NCI-H748 treated with DMSO at 0.1 percent for 48 hours (cell line): ENCODE measurements at regions not wholly inside any gene's neighbourhood (a gene's known extent, or its start where the extent isn't known, plus 50 kb on each side); places are given as distances from the start of the nearest gene placed in this dataset.
"Not testable (repeated sequence)": the region's sequence is repeated elsewhere in the genome, so short reads cannot be mapped to it uniquely, and the experiment has no call there.

ENCODE experiments used
- DNase-seq: peaks from one replicate; lab custom pipeline; 2025; lab: John Stamatoyannopoulos, UW

- DNase-seq = no peak
These were observed 2750.6 kb downstream of the PCDH7 start for GRCh38 chr4:33470805-33471204.

- DNase-seq = no peak
These were observed 2757.5 kb downstream of the PCDH7 start for GRCh38 chr4:33477715-33478114.

GRCh38 chr4:33482773-33483172, 2761.5 kb downstream of the ARAP2 start:
- DNase-seq = no peak

GRCh38 chr4:33485111-33485510, 2759.2 kb downstream of the ARAP2 start:
- DNase-seq = no peak

GRCh38 chr4:33493231-33493630, 2751.1 kb downstream of the ARAP2 start:
- DNase-seq = no peak

DNA sequence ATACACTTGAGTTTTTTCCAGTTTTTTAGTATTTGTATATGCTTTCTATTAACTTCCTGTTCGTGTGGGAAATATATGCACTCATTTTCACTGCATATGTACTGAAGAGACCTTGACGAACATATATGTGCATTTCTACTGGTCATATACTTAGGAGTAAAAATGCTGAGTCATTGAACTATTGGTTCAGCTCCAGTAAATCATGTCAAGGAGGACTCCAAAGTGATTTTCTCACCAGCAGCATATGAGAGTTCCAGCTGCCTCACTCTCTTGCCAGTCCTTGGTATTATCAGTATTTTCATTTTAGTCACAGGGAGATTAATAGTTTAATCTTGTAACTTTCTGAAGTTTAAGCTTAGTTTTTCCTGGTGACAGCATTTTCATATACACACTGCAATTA, 2750.2 kb downstream of the ARAP2 start:
- no peak for DNase-seq

DNA sequence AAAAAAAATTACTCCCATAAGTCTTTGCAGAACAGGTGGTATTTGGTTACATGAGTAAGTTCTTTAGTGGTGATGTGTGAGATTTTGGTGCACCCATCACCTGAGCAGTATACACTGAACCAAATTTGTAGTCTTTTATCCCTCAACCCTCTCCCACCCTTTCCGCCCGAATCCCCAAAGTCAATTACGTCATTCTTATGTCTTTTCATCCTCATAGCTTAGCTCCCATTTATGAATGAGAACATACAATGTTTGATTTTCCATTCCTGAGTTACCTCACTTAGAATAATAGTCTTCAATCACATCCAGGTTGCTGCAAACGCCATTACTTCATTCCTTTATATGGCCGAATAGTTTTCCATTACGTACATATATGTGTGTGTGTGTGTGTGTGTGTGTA, 2742.7 kb downstream of the ARAP2 start:
- DNase-seq = not testable (repeated sequence)

- no peak for DNase-seq
These were observed 2731.9 kb downstream of the ARAP2 start for GRCh38 chr4:33512397-33512796.

DNA sequence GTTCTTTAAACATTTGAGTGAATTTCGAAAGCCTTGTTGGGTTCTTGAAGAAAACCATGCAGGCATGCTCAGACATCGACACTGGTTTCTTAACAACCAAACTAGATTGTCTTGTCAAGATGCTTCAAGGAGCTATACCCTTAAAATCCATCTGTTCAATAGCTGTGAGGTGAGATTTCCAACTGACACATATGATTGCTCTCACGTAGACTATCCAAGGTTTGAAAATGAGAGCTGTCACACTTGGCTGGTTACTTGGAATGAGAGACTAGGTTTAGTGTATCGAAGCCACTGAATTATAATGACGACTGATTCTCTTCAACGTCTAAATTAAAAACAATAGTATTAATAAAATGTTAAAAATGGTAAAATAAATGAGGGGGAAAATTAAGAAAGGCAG, 2725.5 kb downstream of the ARAP2 start:
- no peak for DNase-seq

DNA sequence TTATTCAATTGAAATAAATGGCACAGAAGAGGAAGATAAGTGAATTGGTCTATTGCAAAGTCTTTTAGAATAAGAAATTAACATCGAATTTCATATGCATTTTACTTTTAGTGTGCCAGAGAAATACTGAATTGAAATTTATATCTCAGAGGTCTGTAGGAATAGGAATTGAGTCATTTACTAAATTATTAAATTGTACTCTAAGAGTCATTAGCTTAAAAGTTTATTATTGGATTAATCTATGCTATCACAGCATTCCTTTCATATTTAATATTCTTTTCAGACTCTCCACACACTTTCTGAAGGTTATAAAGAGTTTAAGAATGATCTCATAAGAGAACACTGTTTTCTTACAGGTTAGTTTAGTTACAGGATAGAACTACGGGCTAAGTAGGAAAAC, 2711.5 kb downstream of the ARAP2 start:
- no peak for DNase-seq

- no peak for DNase-seq
These were observed 2707.4 kb downstream of the ARAP2 start for GRCh38 chr4:33536898-33537297.

DNA sequence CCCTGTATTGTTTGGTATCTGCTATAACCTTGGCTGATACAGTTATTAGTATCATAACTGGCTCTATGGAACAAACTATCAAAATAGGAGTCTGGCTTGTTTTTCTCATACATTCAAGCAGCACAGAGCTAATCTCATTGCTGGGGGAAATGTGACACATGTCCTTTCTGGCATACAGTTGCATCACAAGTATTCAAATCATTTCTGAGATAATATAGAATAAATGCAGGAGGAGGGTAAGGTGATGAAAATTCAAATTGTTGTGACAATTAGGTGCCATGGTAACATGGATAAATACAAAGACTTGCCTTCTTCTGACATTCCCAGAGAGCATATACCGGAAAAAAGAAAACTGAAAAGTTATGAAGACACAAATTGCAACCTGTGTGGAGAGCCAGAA, 2706.8 kb downstream of the ARAP2 start:
- no peak for DNase-seq

- DNase-seq = no peak
These were observed 2700.3 kb downstream of the ARAP2 start for GRCh38 chr4:33543941-33544450.

DNA sequence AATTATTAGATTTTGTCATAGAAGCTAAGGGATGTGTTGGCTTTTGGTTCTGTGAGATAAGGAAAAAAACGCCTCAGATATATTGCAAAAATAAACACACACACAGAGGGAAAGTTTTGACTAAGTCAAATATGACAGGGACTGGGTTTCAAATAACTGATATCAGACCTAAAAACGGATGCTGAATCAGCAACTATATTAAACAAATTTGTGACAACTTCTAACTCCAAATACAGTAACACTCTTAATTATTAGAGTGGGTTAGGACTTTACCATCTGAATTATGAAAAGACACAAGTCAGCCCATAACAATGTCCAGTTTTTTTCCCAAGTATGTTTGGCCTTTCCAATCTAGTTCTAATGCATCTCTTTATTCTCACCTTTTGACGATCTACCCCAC, 2693.1 kb downstream of the ARAP2 start:
- no peak for DNase-seq

DNA sequence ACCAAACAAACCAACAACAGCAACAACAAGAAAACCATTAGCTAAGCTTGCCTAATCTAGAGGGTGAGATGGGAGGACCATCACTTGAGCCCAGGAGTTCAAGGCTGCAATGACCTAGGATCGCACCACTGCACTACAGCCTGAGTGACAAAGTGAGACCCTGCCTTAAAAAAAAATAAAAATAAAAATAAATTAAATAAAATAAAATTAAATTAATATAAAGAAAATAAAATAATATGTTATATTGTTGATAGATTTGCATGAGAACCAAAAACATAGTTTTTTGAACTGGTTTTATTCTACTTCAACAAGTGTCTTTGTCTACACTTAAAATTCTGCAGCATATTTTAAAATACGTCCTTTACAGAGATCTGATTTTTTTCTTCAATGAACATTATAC, 2683.1 kb downstream of the ARAP2 start:
- DNase-seq = no peak

GRCh38 chr4:33566649-33567048, 2677.7 kb downstream of the ARAP2 start:
- DNase-seq = no peak

- DNase-seq = no peak
These were observed 2666.5 kb downstream of the ARAP2 start for GRCh38 chr4:33577791-33578190.

- no peak for DNase-seq
These were observed 2664.4 kb downstream of the ARAP2 start for GRCh38 chr4:33579951-33580350.

DNA sequence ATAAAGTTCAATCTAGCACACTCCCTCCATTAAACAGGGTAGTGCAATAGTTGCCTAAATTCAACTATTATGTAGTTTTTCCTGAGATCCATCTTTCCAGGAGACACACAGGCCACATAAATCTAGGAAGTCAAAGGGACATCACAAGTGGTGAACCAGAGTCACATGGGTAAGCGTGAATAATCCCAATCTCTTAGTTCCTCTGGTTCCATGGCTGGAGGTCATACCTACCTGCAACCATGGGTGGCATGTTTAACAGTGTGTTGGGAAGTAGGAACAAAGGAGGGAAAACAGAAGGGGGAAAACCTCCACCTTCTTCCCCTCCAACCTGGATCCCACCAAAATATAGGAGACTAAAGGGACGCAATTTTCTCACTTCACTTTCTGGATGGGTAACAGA, 2651.6 kb downstream of the ARAP2 start:
- no peak for DNase-seq

- no peak for DNase-seq
These were observed 2637.4 kb downstream of the ARAP2 start for GRCh38 chr4:33606951-33607350.

GRCh38 chr4:33616121-33616520, 2628.2 kb downstream of the ARAP2 start:
- DNase-seq = no peak

GRCh38 chr4:33625748-33626147, 2618.6 kb downstream of the ARAP2 start:
- DNase-seq = no peak

DNA sequence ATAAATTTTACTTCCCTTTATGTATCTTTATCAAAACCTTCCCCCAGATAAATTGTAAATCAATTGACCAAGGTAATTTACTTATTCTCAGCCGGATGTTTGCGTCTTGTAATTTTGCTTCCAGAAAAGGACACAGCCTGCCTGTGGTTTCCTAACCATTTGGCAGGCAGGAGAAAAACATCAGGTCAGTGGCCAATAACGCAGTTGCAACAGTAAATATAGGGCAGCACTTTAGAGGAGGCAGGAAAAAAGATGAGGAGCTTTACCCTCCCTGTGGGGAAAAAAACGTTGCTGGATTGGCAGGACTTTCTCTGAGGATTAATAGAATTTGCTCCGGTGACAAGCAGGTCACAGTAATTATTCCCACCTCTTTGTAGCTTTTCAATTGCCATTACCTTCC, 2618.1 kb downstream of the ARAP2 start:
- DNase-seq = no peak

DNA sequence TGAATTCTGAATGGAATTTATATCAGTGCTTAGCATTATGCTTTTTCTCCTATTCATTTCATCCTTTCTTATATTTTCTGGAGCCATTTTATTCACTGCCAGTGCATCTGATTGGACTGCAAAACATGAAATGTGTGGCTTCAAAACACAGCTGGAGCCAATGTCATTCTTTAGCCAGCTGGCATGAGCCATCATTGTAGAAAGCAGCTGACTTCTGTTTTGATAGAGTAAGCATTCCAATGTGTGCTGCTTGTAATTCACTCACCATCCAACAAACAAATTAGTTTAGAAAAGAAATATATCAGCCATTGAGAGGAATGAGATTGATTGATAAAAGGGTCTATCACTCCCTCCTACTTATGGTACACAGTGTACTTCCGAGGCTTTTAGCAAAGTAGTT, 2616.0 kb downstream of the ARAP2 start:
- DNase-seq = no peak

GRCh38 chr4:33649015-33649414, 2595.3 kb downstream of the ARAP2 start:
- DNase-seq = no peak
